GM18867 (cell line): ENCODE measurements at regions not wholly inside any gene's neighbourhood (a gene's known extent, or its start where the extent isn't known, plus 50 kb on each side); places are given as distances from the start of the nearest gene placed in this dataset.
A peak's percentile ranks its signal among the peaks of the same experiment; 100 is the strongest.

Experiments used
- ATAC-seq: cut with Tn5 transposase; IDR thresholded peaks from one replicate; pipeline ENCODE4 v1.9.1; 2021; ENCODE audit warnings: mild to moderate bottlenecking, moderate library complexity; ENCODE audit not compliant: unreplicated experiment

- no peak for ATAC-seq
These were observed 781.9 kb downstream of the MRPL39 start for GRCh38 chr21:24825348-24825747.

GRCh38 chr21:24824209-24824608 is 783.1 kb downstream of the MRPL39 start:
- no peak for ATAC-seq

- ATAC-seq, result peak; percentile 57
These were observed 784.0 kb downstream of the MRPL39 start for GRCh38 chr21:24823247-24823646.

- ATAC-seq, result no peak
These were observed 822.2 kb downstream of the MRPL39 start for GRCh38 chr21:24785033-24785432.

GRCh38 chr21:24781146-24781545 is 826.1 kb downstream of the MRPL39 start:
- ATAC-seq, result no peak

GRCh38 chr21:24759348-24760075 is 847.8 kb downstream of the MRPL39 start:
- ATAC-seq, result no peak

GRCh38 chr21:24738063-24738462 is 869.2 kb downstream of the MRPL39 start:
- no peak for ATAC-seq

- ATAC-seq, result no peak
These were observed 869.9 kb downstream of the MRPL39 start for GRCh38 chr21:24737296-24737850.

- ATAC-seq, result no peak
These were observed 876.6 kb downstream of the MRPL39 start for GRCh38 chr21:24730661-24731060.

- ATAC-seq, result no peak
These were observed 877.7 kb downstream of the MRPL39 start for GRCh38 chr21:24729568-24729967.

- ATAC-seq, result no peak
These were observed 879.4 kb downstream of the MRPL39 start for GRCh38 chr21:24727803-24728440.

- no peak for ATAC-seq
These were observed 890.9 kb downstream of the MRPL39 start for GRCh38 chr21:24716281-24716918.

GRCh38 chr21:24714646-24715200 is 892.6 kb downstream of the MRPL39 start:
- no peak for ATAC-seq

GRCh38 chr21:24705201-24705600 is 902.1 kb downstream of the MRPL39 start:
- no peak for ATAC-seq

GRCh38 chr21:24693779-24694178 is 913.5 kb downstream of the MRPL39 start:
- no peak for ATAC-seq

- no peak for ATAC-seq
These were observed 925.8 kb downstream of the MRPL39 start for GRCh38 chr21:24681456-24681855.

GRCh38 chr21:24671901-24672300 is 935.4 kb downstream of the MRPL39 start:
- no peak for ATAC-seq

- ATAC-seq, result no peak
These were observed 948.4 kb downstream of the MRPL39 start for GRCh38 chr21:24658926-24659325.

- ATAC-seq, result no peak
These were observed 949.3 kb downstream of the MRPL39 start for GRCh38 chr21:24658026-24658425.

- no peak for ATAC-seq
These were observed 957.6 kb downstream of the MRPL39 start for GRCh38 chr21:24649691-24650090.

GRCh38 chr21:24636696-24637095 is 970.6 kb downstream of the MRPL39 start:
- no peak for ATAC-seq
